Neuronal stem cell (in vitro differentiated cells): ENCODE measurements at regions not wholly inside any gene's neighbourhood (a gene's known extent, or its start where the extent isn't known, plus 50 kb on each side); places are given as distances from the start of the nearest gene placed in this dataset.
A peak's percentile ranks its signal among the peaks of the same experiment; 100 is the strongest.

ENCODE experiments used
- DNase-seq: peaks from one replicate; pipeline ENCODE4 v3.0.0-alpha.2; 2013; ENCODE audit warnings: low spot score
- H2AFZ ChIP-seq: one replicate; pipeline ENCODE4 v1.6.1; 2013; ENCODE audit warnings: mild to moderate bottlenecking, low read length, inconsistent platforms
- H2AK5ac ChIP-seq: 2 replicates; pipeline ENCODE4 v1.6.1; 2013; ENCODE audit warnings: low read depth, mild to moderate bottlenecking, inconsistent platforms, low read length, moderate library complexity, mixed read lengths
- H2BK120ac ChIP-seq: 2 replicates; pipeline ENCODE4 v1.6.1; 2013; ENCODE audit warnings: low read depth, mild to moderate bottlenecking, inconsistent platforms, low read length, moderate library complexity, mixed read lengths
- H2BK12ac ChIP-seq: one replicate; pipeline ENCODE4 v1.6.1; 2013; ENCODE audit warnings: low read length, inconsistent platforms
- H2BK15ac ChIP-seq: 2 replicates; pipeline ENCODE4 v1.6.1; 2013; ENCODE audit warnings: mild to moderate bottlenecking, low read length, inconsistent platforms, mixed read lengths
- H2BK5ac ChIP-seq: one replicate; pipeline ENCODE4 v1.6.1; 2013; ENCODE audit warnings: inconsistent platforms, mild to moderate bottlenecking, low read length, moderate library complexity
- H3K14ac ChIP-seq: one replicate; pipeline ENCODE4 v1.6.1; 2013; ENCODE audit warnings: low read length, inconsistent platforms
- H3K18ac ChIP-seq: 2 replicates; pipeline ENCODE4 v1.6.1; 2013; ENCODE audit warnings: low read length, inconsistent platforms
- H3K23ac ChIP-seq: 2 replicates; pipeline ENCODE4 v1.6.1; 2013; ENCODE audit warnings: low read depth, mild to moderate bottlenecking, mixed read lengths, low read length, inconsistent platforms; ENCODE audit not compliant: poor library complexity
- H3K27ac ChIP-seq: replicated peaks from 3 replicates; pipeline ENCODE4 v1.5.1; 2013; ENCODE audit warnings: low read length, inconsistent platforms
- H3K27me3 ChIP-seq, 3 experiments: 2 replicates each; pipeline ENCODE4 v1.6.1; 2013; ENCODE audit warnings: low read length in 3 of 3, mild to moderate bottlenecking in 2 of 3, inconsistent platforms in 1 of 3, low read depth in 1 of 3, mixed read lengths in 1 of 3, moderate library complexity in 1 of 3; ENCODE audit not compliant: control insufficient read depth in 3 of 3, insufficient read depth in 3 of 3
- H3K36me3 ChIP-seq, 2 donors: replicated peaks in 1 of 2; 2 replicates each; pipeline ENCODE4 v1.6.1; 2013; ENCODE audit warnings: low read length in 2 of 2; ENCODE audit not compliant: control insufficient read depth in 2 of 2, insufficient read depth in 2 of 2
- H3K4ac ChIP-seq: 2 replicates; pipeline ENCODE4 v1.6.1; 2013; ENCODE audit warnings: inconsistent platforms, mild to moderate bottlenecking, low read length, moderate library complexity
- H3K4me1 ChIP-seq, 2 donors: 1 replicate in 1 of 2; 2 replicates in 1 of 2; pipeline ENCODE4 v1.6.1; 2013; ENCODE audit warnings: low read length in 2 of 2, low read depth in 1 of 2; ENCODE audit not compliant: control insufficient read depth in 2 of 2, insufficient read depth in 1 of 2
- H3K4me2 ChIP-seq: one replicate; pipeline ENCODE4 v1.6.1; 2013; ENCODE audit warnings: mild to moderate bottlenecking, low read length, inconsistent platforms; ENCODE audit not compliant: insufficient read depth, poor library complexity, severe bottlenecking
- H3K4me3 ChIP-seq, 2 donors: 2 replicates each; pipeline ENCODE4 v1.5.1; 2013; ENCODE audit warnings: low read length in 2 of 2, mild to moderate bottlenecking in 2 of 2, inconsistent platforms in 1 of 2, moderate library complexity in 1 of 2
- H3K79me1 ChIP-seq: one replicate; pipeline ENCODE4 v1.6.1; 2013; ENCODE audit warnings: low read depth, mild to moderate bottlenecking, inconsistent platforms, low read length, moderate library complexity
- H3K9ac ChIP-seq: one replicate; pipeline ENCODE4 v1.6.1; 2013; ENCODE audit warnings: mild to moderate bottlenecking, low read depth, low read length, inconsistent platforms; ENCODE audit not compliant: poor library complexity
- H3K9me3 ChIP-seq, 2 donors: replicated peaks in 1 of 2; 2 replicates each; pipeline versions ENCODE3 to v1.6.1; 2013; ENCODE audit warnings: low read length in 2 of 2, mild to moderate bottlenecking in 2 of 2, inconsistent platforms in 1 of 2, low read depth in 1 of 2, mixed read lengths in 1 of 2, moderate library complexity in 1 of 2; ENCODE audit not compliant: control insufficient read depth in 2 of 2, insufficient read depth in 1 of 2
- H4K8ac ChIP-seq: one replicate; pipeline ENCODE4 v1.6.1; 2013; ENCODE audit warnings: low read depth, mild to moderate bottlenecking, inconsistent platforms, low read length, moderate library complexity
- H4K91ac ChIP-seq: one replicate; pipeline ENCODE4 v1.6.1; 2013; ENCODE audit warnings: low read length, low read depth, mild to moderate bottlenecking, inconsistent platforms; ENCODE audit not compliant: poor library complexity
- WGBS, 2 donors: extraction: QIAGEN DNeasy Blood & Tissue Kit; methylation state at CpG; one replicate each; pipeline ENCODE4 v1.1.7; 2013; ENCODE audit warnings: missing lambda C conversion rate in 2 of 2, mixed read lengths in 1 of 2; ENCODE audit not compliant: insufficient read length in 2 of 2, insufficient replicate concordance in 1 of 2; ENCODE audit errors: extremely low coverage in 2 of 2; 5-methylcytosine and 5-hydroxymethylcytosine counted together

- Histone ChIP-seq H3K79me1 (no peaks in the 10 kb centered on the region), H2AK5ac (no peak overlapping the region), H2BK120ac (no peak overlapping the region), H3K27ac (no peak overlapping the region), H3K4ac (no peak overlapping the region), H2BK5ac (no peak overlapping the region), H4K91ac (no peak overlapping the region), H3K27me3 (no peaks in the 10 kb centered on the region), H3K4me3 (no peak overlapping the region), H2BK15ac (no peak overlapping the region), H3K9ac (no peak overlapping the region), H2BK12ac (no peak overlapping the region), H3K4me1 (no peaks in the 10 kb centered on the region), H4K8ac (no peak overlapping the region), H3K23ac (no peak overlapping the region), H3K4me2 (no peak overlapping the region), H3K14ac (no peak overlapping the region), H3K18ac (no peak overlapping the region), H2AFZ (no peak overlapping the region), H3K9me3 (peaks cover 0 to under 1% of the 10 kb centered on the region in 2 donors), H3K36me3 (no peaks in the 10 kb centered on the region)
- DNase-seq = no peak
- WGBS, 2 donors = no CpG with 5 or more reads among the region's 3 CpGs
These were observed 1364.7 kb downstream of the KCNT2 start for GRCh38 chr1:195243492-195243891.

- Histone ChIP-seq H4K8ac (no peak overlapping the region), H3K14ac (no peak overlapping the region), H3K23ac (no peak overlapping the region), H3K18ac (no peak overlapping the region), H3K4ac (no peak overlapping the region), H3K9me3 (peaks cover 0 to 12% of the 10 kb centered on the region in 2 donors), H3K4me2 (no peak overlapping the region), H3K79me1 (no peaks in the 10 kb centered on the region), H4K91ac (no peak overlapping the region), H3K27me3 (no peaks in the 10 kb centered on the region), H2BK15ac (no peak overlapping the region), H3K36me3 (no peaks in the 10 kb centered on the region), H2BK5ac (no peak overlapping the region), H2AK5ac (no peak overlapping the region), H2AFZ (no peak overlapping the region), H2BK120ac (no peak overlapping the region), H3K9ac (no peak overlapping the region), H3K4me1 (no peaks in the 10 kb centered on the region), H3K27ac (no peak overlapping the region), H2BK12ac (no peak overlapping the region), H3K4me3 (no peak overlapping the region)
- DNase-seq = no peak
- WGBS, 2 donors = no CpG with 5 or more reads among the region's 3 CpGs
These were observed 1367.2 kb downstream of the KCNT2 start for GRCh38 chr1:195241066-195241465.

- peak overlapping the region; percentile 94 for H3K14ac ChIP-seq
- H3K27me3 ChIP-seq = no peaks in the 10 kb centered on the region
- no peak overlapping the region for H2BK5ac ChIP-seq
- H2BK120ac ChIP-seq = no peak overlapping the region
- H3K4me1 ChIP-seq = no peaks in the 10 kb centered on the region
- no CpG with 5 or more reads among the region's 7 CpGs for WGBS, 2 donors
- H3K79me1 ChIP-seq = no peaks in the 10 kb centered on the region
- H3K36me3 ChIP-seq = no peaks in the 10 kb centered on the region
- H2BK15ac ChIP-seq = no peak overlapping the region
- no peak overlapping the region for H2BK12ac ChIP-seq
- H2AFZ ChIP-seq = no peak overlapping the region
- no peak overlapping the region for H4K91ac ChIP-seq
- H3K4ac ChIP-seq = no peak overlapping the region
- H3K9me3 ChIP-seq = peaks cover 0 to 12% of the 10 kb centered on the region in 2 donors
- H3K4me2 ChIP-seq = no peak overlapping the region
- no peak for DNase-seq
- H3K4me3 ChIP-seq = peak overlapping the region in 1 of 2 donors; percentile 30
- no peak overlapping the region for H3K9ac ChIP-seq
- peak overlapping the region; percentile 27 for H3K18ac ChIP-seq
- peak overlapping the region; percentile 75 for H2AK5ac ChIP-seq
- H4K8ac ChIP-seq = peak overlapping the region; percentile 86
- H3K23ac ChIP-seq = no peak overlapping the region
- H3K27ac ChIP-seq = no peak overlapping the region
These were observed 1369.9 kb downstream of the KCNT2 start for GRCh38 chr1:195238313-195238712.

GRCh38 chr1:195236991-195237889, 1371.0 kb downstream of the KCNT2 start:
- Histone ChIP-seq H3K18ac (peak overlapping the region; percentile 64), H2AFZ (no peak overlapping the region), H3K23ac (peak overlapping the region; percentile 65), H2BK5ac (peak overlapping the region; percentile 13), H3K4me3 (no peak overlapping the region), H3K9ac (no peak overlapping the region), H3K79me1 (no peaks in the 10 kb centered on the region), H4K91ac (no peak overlapping the region), H2BK12ac (no peak overlapping the region), H3K4me2 (no peak overlapping the region), H3K36me3 (no peaks in the 10 kb centered on the region), H3K4ac (no peak overlapping the region), H3K9me3 (peaks cover 0 to 12% of the 10 kb centered on the region in 2 donors), H2BK15ac (no peak overlapping the region), H3K27me3 (no peaks in the 10 kb centered on the region), H2AK5ac (no peak overlapping the region), H3K27ac (no peak overlapping the region), H3K4me1 (no peaks in the 10 kb centered on the region), H4K8ac (no peak overlapping the region), H2BK120ac (no peak overlapping the region), H3K14ac (peak overlapping the region; percentile 21)
- DNase-seq = no peak
- no CpG with 5 or more reads among the region's 7 CpGs for WGBS, 2 donors
